Osteoblast (primary cell): ENCODE measurements at regions not wholly inside any gene's neighbourhood (a gene's known extent, or its start where the extent isn't known, plus 50 kb on each side); places are given as distances from the start of the nearest gene placed in this dataset.

ENCODE experiments used
- DNase-seq: peaks from one replicate; pipeline ENCODE4 v3.0.0; 2011; ENCODE audit warnings: low spot score, mixed read lengths; ENCODE audit not compliant: insufficient read length; ENCODE audit errors: missing footprints
- H2AFZ ChIP-seq: 2 replicates; pipeline ENCODE4 v1.6.0; 2011; ENCODE audit warnings: mild to moderate bottlenecking, low read length
- H3K27ac ChIP-seq: 2 replicates; pipeline ENCODE4 v1.5.1; 2011; ENCODE audit warnings: mild to moderate bottlenecking, low read depth, low read length, moderate library complexity
- H3K27me3 ChIP-seq: 2 replicates; pipeline ENCODE4 v1.6.0; 2012; ENCODE audit warnings: mild to moderate bottlenecking, control low read depth, inconsistent platforms, low read length, moderate library complexity; ENCODE audit not compliant: insufficient read depth
- H3K36me3 ChIP-seq: 2 replicates; pipeline ENCODE4 v1.5.1; 2011; ENCODE audit warnings: mild to moderate bottlenecking, low read length, control low read depth, moderate library complexity; ENCODE audit not compliant: insufficient read depth
- H3K4me1 ChIP-seq: 2 replicates; pipeline ENCODE4 v1.5.1; 2011; ENCODE audit warnings: mild to moderate bottlenecking, low read length, control low read depth, moderate library complexity; ENCODE audit not compliant: insufficient read depth
- H3K4me2 ChIP-seq: 2 replicates; pipeline ENCODE4 v1.6.0; 2011; ENCODE audit warnings: mild to moderate bottlenecking, low read length; ENCODE audit not compliant: insufficient read depth
- H3K4me3 ChIP-seq: fragments of 200-600 bp; sonication (generic); 3 replicates; pipeline ENCODE4 v1.5.1; 2012; ENCODE audit warnings: mild to moderate bottlenecking, low read length, inconsistent platforms; ENCODE audit not compliant: insufficient read depth
- H3K79me2 ChIP-seq: 2 replicates; pipeline ENCODE4 v1.6.0; 2012; ENCODE audit warnings: mild to moderate bottlenecking, low read length, control low read depth, inconsistent platforms; ENCODE audit not compliant: insufficient read depth
- H3K9me3 ChIP-seq: 2 replicates; pipeline ENCODE4 v1.5.1; 2011; ENCODE audit warnings: low read depth, low read length, control low read depth
- H4K20me1 ChIP-seq: 2 replicates; pipeline ENCODE4 v1.6.0; 2012; ENCODE audit warnings: mild to moderate bottlenecking, low read length, control low read depth; ENCODE audit not compliant: insufficient read depth
- TF ChIP-seq, protein P1 (sequence below): IDR thresholded peaks from 2 replicates; pipeline ENCODE4 v1.5.1; 2011; ENCODE audit warnings: mild to moderate bottlenecking, low read depth, low read length, moderate library complexity; ENCODE audit errors: extremely low read depth

DNA sequence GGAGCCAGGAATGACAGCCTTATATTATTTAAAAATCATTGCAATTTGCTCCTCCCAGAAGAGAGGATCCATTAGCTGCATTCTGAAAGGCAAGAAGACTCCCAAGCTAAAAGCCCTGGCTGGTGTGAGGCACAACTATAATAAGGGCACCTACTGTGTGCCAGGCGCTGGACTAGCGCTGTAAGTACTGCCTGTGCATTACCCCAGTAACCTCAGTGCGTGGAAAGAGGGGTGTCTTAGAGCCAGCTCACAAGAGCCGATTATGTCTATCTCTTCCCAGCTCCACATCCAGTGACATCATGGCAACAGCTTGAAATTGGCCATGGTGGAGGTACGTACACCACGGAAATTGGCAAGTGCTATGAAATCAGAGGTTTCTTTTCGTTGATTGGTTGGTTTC lies 141.7 kb upstream of the IRF2BP2 start:
- Histone ChIP-seq H3K4me2 (no peak overlapping the region), H3K36me3 (no peaks in the 10 kb centered on the region), H3K4me3 (no peak overlapping the region), H3K9me3 (no peaks in the 10 kb centered on the region), H3K27ac (no peak overlapping the region), H3K79me2 (no peaks in the 10 kb centered on the region), H4K20me1 (no peaks in the 10 kb centered on the region), H2AFZ (no peak overlapping the region), H3K27me3 (no peaks in the 10 kb centered on the region), H3K4me1 (peaks cover 13% of the 10 kb centered on the region)
- TF ChIP-seq, protein P1, sequence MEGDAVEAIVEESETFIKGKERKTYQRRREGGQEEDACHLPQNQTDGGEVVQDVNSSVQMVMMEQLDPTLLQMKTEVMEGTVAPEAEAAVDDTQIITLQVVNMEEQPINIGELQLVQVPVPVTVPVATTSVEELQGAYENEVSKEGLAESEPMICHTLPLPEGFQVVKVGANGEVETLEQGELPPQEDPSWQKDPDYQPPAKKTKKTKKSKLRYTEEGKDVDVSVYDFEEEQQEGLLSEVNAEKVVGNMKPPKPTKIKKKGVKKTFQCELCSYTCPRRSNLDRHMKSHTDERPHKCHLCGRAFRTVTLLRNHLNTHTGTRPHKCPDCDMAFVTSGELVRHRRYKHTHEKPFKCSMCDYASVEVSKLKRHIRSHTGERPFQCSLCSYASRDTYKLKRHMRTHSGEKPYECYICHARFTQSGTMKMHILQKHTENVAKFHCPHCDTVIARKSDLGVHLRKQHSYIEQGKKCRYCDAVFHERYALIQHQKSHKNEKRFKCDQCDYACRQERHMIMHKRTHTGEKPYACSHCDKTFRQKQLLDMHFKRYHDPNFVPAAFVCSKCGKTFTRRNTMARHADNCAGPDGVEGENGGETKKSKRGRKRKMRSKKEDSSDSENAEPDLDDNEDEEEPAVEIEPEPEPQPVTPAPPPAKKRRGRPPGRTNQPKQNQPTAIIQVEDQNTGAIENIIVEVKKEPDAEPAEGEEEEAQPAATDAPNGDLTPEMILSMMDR, result no peak
- no peak for DNase-seq

DNA sequence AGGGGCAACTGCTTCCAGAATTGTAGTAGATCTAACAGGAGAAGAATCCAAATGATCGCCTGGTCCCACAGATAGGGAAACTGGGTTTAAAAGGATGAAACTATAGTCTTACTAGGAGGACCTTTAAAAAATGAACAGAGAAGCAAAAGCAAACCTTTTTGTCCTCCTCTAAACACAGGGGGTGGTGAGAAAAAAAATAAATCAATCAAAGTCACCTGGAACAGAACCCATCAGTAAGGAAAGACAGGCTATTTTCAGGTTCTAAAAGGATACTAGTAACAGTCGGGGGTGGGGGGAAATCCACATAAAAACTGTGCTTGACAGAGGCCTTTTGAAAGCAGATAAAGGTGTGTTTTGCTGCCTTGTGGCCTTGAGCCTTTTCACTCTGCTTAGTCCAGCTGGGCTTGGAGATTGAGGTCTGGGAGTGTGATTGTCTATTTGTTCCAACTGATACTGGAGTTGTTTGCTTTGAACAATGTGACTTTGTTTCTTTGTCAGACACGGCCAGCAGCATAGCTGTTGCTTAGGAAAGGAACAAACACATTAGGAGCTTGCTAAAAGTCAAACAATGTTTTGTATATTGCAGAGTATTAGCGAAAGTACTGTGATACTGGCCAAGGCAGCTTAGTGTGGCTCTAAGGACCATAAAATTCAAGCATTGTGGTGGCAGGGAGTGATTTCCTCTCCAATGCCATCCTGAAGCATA lies 141.1 kb upstream of the IRF2BP2 start:
- Histone ChIP-seq H3K9me3 (no peaks in the 10 kb centered on the region), H2AFZ (no peak overlapping the region), H3K4me2 (no peak overlapping the region), H3K79me2 (no peaks in the 10 kb centered on the region), H3K4me1 (peaks cover 12% of the 10 kb centered on the region), H3K36me3 (no peaks in the 10 kb centered on the region), H4K20me1 (no peaks in the 10 kb centered on the region), H3K4me3 (no peak overlapping the region), H3K27ac (no peak overlapping the region), H3K27me3 (no peaks in the 10 kb centered on the region)
- no peak for DNase-seq
- TF ChIP-seq, protein P1, result no peak

DNA sequence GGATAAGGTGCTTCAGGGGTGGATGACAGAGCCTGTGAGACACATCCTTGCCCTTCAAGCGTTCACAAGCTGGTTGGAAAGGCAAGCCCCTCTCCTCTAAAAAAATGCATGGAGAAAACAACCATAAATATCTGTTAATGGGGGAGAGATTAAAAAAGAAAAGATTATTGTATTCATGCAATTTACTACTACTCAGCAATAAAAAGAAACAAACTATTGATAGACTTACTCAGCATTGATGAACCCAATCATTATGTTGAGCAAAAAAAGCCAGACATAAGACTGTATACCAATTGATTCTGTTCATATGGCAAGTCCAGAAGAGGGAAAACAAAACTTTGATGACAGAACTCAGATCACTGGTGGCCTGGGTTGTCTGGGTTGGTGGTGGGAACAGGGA lies 138.7 kb upstream of the IRF2BP2 start:
- Histone ChIP-seq H4K20me1 (no peaks in the 10 kb centered on the region), H3K4me3 (no peak overlapping the region), H3K9me3 (no peaks in the 10 kb centered on the region), H3K27me3 (no peaks in the 10 kb centered on the region), H3K79me2 (no peaks in the 10 kb centered on the region), H3K27ac (no peak overlapping the region), H2AFZ (no peak overlapping the region), H3K4me1 (peaks cover 14% of the 10 kb centered on the region), H3K4me2 (no peak overlapping the region), H3K36me3 (no peaks in the 10 kb centered on the region)
- DNase-seq, result no peak
- TF ChIP-seq, protein P1, result no peak

DNA sequence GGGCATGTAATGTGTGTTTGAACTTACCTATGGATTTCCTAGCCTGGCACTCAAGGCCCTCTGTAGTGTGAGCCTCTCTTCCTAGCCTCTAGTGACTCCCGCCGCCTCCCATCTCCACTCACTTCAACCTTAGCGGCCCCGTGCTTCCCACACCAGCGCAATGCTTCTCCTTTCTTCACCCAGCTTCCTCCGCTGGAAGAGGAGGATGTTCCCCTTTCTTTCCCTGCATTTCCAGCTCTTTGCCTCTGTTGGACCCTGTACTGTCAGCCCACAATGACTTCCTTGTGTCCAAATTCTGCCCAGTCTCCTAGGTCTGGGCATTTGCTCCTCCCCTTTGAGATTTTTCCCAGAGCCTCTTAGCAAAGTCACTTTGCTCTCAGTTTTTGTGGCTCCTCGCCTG lies 138.1 kb upstream of the IRF2BP2 start:
- H3K27ac ChIP-seq, result no peak overlapping the region
- H3K4me1 ChIP-seq, result peaks cover 20% of the 10 kb centered on the region
- no peak overlapping the region for H3K4me3 ChIP-seq
- TF ChIP-seq, protein P1, result no peak
- no peak overlapping the region for H2AFZ ChIP-seq
- no peaks in the 10 kb centered on the region for H3K9me3 ChIP-seq
- H3K79me2 ChIP-seq, result no peaks in the 10 kb centered on the region
- H3K27me3 ChIP-seq, result no peaks in the 10 kb centered on the region
- no peak overlapping the region for H3K4me2 ChIP-seq
- DNase-seq, result no peak
- H4K20me1 ChIP-seq, result no peaks in the 10 kb centered on the region
- H3K36me3 ChIP-seq, result no peaks in the 10 kb centered on the region
